A549 (cell line): ENCODE measurements at regions not wholly inside any gene's neighbourhood (a gene's known extent, or its start where the extent isn't known, plus 50 kb on each side); places are given as distances from the start of the nearest gene placed in this dataset.

Experiments
- FOSL2 ChIP-seq, 2 experiments: fragments of 450-650 bp in 1 of 2; fragments of >200 bp in 1 of 2; sonication (Bioruptor Twin) in 1 of 2; formaldehyde crosslinking; IDR thresholded peaks; 2 replicates each; pipeline versions ENCODE4 v1.5.0 to v1.6.1; 2016 to 2020; ENCODE audit warnings: mild to moderate bottlenecking in 1 of 2, moderate library complexity in 1 of 2
- TF ChIP-seq, protein P1 (sequence below): fragments of >200 bp; sonication (Bioruptor Twin); formaldehyde crosslinking; IDR thresholded peaks from 3 replicates; pipeline ENCODE4 v1.5.1; 2016

DNA sequence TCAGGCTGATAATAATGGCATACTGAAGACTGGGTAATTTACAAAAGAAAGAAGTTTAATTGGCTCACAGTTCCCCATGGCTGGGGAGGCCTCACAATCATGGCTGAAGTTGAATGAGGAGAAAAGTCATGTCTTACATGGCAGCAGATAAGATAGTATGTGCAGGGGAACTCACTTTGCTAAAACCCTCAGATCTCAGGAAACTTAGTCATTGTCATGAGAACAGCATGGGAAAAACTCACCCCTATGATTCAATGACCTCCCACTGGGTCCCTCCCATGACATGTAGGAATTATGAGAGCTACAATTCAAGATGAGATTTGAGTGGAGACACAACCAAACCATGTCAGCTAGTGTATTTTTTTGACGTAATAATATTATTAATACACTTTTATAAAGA lies 149.8 kb upstream of the BOD1L1 start:
- TF ChIP-seq, protein P1, sequence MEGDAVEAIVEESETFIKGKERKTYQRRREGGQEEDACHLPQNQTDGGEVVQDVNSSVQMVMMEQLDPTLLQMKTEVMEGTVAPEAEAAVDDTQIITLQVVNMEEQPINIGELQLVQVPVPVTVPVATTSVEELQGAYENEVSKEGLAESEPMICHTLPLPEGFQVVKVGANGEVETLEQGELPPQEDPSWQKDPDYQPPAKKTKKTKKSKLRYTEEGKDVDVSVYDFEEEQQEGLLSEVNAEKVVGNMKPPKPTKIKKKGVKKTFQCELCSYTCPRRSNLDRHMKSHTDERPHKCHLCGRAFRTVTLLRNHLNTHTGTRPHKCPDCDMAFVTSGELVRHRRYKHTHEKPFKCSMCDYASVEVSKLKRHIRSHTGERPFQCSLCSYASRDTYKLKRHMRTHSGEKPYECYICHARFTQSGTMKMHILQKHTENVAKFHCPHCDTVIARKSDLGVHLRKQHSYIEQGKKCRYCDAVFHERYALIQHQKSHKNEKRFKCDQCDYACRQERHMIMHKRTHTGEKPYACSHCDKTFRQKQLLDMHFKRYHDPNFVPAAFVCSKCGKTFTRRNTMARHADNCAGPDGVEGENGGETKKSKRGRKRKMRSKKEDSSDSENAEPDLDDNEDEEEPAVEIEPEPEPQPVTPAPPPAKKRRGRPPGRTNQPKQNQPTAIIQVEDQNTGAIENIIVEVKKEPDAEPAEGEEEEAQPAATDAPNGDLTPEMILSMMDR, result no peak
- TF ChIP-seq FOSL2 (IDR thresholded peaks at IDR 0.05) (no peak), FOSL2 (CRISPR knock-in tag; IDR thresholded peaks at IDR 0.05) (no peak)
